ENCODE measurements at regions not wholly inside any gene's neighbourhood (a gene's known extent, or its start where the extent isn't known, plus 50 kb on each side); places are given as distances from the start of the nearest gene placed in this dataset.

GRCh38 chr20:52303281-52303950 lies 111.8 kb upstream of the ZFP64 start:
- TF ChIP-seq CTCF (IDR thresholded peaks at IDR 0.05) (no peak), E2F1 (CRISPR knock-in tag; IDR thresholded peaks at IDR 0.05) (no peak), FOXP4 (CRISPR knock-in tag; IDR thresholded peaks at IDR 0.05) (no peak), ZNF232 (CRISPR knock-in tag; IDR thresholded peaks at IDR 0.05) (no peak), CREM (CRISPR knock-in tag; IDR thresholded peaks at IDR 0.05) (no peak), ZNF423 (CRISPR knock-in tag; IDR thresholded peaks at IDR 0.05) (no peak), JUN (CRISPR knock-in tag; IDR thresholded peaks at IDR 0.05) (no peak), MLX (CRISPR knock-in tag; IDR thresholded peaks at IDR 0.05) (no peak), ZNF512 (CRISPR knock-in tag; IDR thresholded peaks at IDR 0.05; ENCODE audit: borderline replicate concordance) (no peak), CBFB (CRISPR knock-in tag; IDR thresholded peaks at IDR 0.05; ENCODE audit: low read depth) (no peak)
- TF ChIP-seq, protein P1, sequence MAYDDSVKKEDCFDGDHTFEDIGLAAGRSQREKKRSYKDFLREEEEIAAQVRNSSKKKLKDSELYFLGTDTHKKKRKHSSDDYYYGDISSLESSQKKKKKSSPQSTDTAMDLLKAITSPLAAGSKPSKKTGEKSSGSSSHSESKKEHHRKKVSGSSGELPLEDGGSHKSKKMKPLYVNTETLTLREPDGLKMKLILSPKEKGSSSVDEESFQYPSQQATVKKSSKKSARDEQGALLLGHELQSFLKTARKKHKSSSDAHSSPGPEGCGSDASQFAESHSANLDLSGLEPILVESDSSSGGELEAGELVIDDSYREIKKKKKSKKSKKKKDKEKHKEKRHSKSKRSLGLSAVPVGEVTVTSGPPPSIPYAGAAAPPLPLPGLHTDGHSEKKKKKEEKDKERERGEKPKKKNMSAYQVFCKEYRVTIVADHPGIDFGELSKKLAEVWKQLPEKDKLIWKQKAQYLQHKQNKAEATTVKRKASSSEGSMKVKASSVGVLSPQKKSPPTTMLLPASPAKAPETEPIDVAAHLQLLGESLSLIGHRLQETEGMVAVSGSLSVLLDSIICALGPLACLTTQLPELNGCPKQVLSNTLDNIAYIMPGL (CRISPR knock-in tag; IDR thresholded peaks at IDR 0.05): no peak

Measured in WTC11 (cell line).